ENCODE measurements at regions not wholly inside any gene's neighbourhood (a gene's known extent, or its start where the extent isn't known, plus 50 kb on each side); places are given as distances from the start of the nearest gene placed in this dataset.

DNA sequence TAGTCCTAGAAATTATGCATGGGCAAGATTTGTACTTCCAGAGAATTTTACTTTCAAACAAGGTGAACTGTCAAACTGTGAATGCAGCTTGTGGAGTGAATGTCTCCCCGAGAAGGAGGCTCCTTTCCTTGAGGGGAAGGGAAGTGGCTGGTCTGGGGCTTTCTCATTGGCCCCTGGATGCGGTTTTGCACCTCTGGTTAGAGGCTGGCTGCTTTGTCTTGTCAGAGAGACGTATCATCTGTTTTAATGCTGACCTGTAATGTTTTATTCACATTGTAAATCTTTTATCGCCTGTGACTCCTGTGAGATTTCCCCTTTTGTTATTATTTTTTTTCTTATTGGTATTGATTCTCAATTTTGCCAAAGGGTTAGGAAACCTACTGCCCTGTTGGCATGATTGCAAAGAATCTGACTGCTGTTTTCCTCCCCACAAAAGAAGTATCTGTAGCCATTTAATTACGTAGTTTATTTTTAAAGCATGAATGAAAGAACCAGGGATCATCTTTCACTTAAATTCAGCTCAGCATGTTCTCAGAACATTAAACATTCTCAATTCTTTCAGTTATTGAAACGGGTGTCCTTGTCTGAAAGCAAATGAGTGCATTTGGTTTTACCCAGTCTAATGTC, 238.3 kb upstream of the NFE2L3 start:
- no peak for DNase-seq (ENCODE audit: low spot score)
- TF ChIP-seq, protein P1, sequence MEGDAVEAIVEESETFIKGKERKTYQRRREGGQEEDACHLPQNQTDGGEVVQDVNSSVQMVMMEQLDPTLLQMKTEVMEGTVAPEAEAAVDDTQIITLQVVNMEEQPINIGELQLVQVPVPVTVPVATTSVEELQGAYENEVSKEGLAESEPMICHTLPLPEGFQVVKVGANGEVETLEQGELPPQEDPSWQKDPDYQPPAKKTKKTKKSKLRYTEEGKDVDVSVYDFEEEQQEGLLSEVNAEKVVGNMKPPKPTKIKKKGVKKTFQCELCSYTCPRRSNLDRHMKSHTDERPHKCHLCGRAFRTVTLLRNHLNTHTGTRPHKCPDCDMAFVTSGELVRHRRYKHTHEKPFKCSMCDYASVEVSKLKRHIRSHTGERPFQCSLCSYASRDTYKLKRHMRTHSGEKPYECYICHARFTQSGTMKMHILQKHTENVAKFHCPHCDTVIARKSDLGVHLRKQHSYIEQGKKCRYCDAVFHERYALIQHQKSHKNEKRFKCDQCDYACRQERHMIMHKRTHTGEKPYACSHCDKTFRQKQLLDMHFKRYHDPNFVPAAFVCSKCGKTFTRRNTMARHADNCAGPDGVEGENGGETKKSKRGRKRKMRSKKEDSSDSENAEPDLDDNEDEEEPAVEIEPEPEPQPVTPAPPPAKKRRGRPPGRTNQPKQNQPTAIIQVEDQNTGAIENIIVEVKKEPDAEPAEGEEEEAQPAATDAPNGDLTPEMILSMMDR (IDR thresholded peaks at IDR 0.05; ENCODE audit: borderline replicate concordance, control extremely low read depth, extremely low read depth, insufficient read depth, missing control alignments): no peak
- in situ Hi-C loops (cut with MboI; ENCODE audit: low sequenced_read_pairs, unreplicated experiment): no loop called here

DNA sequence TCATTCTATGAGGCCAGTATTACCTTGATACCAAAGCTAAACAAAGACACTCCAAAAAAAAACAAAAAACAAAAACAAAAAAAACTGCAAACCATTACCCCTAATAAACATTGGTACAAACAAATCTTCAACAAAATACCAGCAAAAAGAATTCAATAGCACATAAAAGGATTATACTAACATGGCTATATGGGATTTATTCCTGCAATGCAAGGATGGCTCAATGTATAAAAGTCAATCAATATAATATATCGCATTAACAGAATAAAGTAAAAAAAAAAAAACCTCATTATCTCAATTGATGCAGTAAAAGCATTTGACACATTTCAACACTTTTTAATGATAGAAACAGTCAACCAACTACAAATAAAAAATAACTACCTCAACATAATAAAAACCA, 233.3 kb upstream of the NFE2L3 start:
- in situ Hi-C loops (cut with MboI; ENCODE audit: low sequenced_read_pairs, unreplicated experiment): no loop called here
- TF ChIP-seq, protein P1 (IDR thresholded peaks at IDR 0.05; ENCODE audit: borderline replicate concordance, control extremely low read depth, extremely low read depth, insufficient read depth, missing control alignments): no peak
- no peak for DNase-seq (ENCODE audit: low spot score)

DNA sequence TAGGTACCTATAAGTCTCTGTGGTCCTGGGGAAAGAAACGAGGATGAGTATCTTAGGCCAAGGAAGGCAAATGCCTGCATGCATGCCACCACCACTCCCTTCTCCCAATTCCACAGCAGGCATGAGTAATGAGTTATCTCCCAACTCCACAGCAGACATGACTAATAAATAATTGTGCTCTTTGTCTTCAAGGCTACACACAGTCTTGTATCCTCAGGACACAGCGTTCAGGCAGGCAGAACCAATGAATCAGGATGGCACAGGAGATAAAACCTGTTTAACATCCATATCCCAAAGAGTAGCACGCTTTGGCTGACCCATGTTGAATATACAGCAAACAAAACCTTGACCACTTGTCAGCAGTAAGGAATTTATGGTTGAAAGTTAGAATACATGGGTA, 229.7 kb upstream of the NFE2L3 start:
- in situ Hi-C loops (cut with MboI; ENCODE audit: low sequenced_read_pairs, unreplicated experiment): no loop called here

DNA sequence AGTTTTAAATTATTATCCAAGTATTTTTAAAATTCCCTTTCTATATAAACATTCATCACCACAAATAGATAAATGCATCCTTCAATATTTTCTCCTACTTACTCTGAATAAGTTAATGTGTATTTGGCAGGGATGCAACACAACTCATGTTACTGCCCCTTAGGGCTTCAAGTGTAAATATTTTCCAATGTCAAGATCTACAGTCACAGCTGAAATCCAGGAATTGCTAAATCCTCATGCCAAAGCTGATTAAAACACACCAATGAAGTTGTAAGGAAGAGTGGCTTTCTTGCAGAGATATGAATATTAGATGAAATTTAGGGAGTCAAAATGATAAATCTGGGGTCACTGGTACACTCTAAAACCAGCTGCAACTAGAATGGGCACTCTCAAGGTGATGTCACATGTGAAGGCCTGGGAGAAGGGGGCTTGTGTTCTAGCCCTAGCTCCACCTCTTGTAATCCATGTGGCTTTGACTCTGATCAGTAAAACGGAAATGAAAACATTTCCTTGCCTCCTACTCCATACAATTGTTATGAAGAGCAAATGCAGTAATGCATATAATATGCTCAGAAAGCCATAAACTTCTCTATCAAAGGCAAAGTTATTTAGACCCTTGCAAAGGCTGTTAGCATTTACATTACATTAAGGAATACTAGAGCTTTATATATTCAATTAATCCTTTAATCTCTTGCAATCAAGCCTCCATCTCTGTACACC, 228.1 kb upstream of the NFE2L3 start:
- in situ Hi-C loops (cut with MboI; ENCODE audit: low sequenced_read_pairs, unreplicated experiment): no loop called here
- no peak for DNase-seq (ENCODE audit: low spot score)
- TF ChIP-seq, protein P1 (IDR thresholded peaks at IDR 0.05; ENCODE audit: borderline replicate concordance, control extremely low read depth, extremely low read depth, insufficient read depth, missing control alignments): no peak

More for the DNA sequence above, 229.7 kb upstream of the NFE2L3 start:
- TF ChIP-seq, protein P1 (IDR thresholded peaks at IDR 0.05; ENCODE audit: borderline replicate concordance, control extremely low read depth, extremely low read depth, insufficient read depth, missing control alignments): no peak
- no peak for DNase-seq (ENCODE audit: low spot score)

DNA sequence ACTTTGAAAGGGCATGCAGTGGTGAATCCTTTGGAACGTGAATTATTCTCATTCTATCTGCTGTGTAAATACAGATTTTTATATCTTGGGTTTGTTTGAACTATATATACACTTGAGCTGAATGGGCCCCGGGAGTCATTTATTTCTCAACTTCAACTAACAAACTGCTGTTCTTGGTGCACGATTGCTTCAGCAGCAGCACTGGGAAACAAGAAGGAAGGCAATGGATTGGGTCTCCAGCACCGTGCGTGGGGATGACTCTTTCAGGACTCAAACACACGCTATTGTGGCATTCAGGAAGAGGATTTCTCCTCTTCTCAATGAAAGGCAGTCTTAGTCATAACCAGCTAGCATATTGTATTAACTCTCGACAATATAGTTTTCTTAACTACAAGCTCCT, 226.0 kb upstream of the NFE2L3 start:
- DNase-seq (ENCODE audit: low spot score): no peak
- in situ Hi-C loops (cut with MboI; ENCODE audit: low sequenced_read_pairs, unreplicated experiment): no loop called here
- TF ChIP-seq, protein P1 (IDR thresholded peaks at IDR 0.05; ENCODE audit: borderline replicate concordance, control extremely low read depth, extremely low read depth, insufficient read depth, missing control alignments): no peak

DNA sequence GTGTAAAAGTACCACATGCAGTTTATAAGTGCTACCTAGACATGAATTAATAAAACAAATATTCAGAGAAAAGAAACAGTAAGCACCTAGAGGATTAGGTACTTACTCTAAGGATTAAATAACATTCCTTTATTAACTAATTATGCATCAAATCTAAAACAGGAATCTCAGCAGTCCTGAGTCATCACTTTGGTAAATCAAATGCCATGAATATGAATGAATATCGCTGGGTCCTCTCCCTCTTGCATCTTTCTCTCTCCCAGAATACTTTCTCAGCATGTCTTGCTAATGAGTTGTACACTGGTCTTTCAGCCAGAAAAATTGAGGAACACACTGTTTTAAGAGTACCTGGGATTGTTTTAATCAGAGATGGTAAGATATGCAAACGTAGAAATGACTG, 225.5 kb upstream of the NFE2L3 start:
- in situ Hi-C loops (cut with MboI; ENCODE audit: low sequenced_read_pairs, unreplicated experiment): no loop called here
- no peak for DNase-seq (ENCODE audit: low spot score)
- TF ChIP-seq, protein P1 (IDR thresholded peaks at IDR 0.05; ENCODE audit: borderline replicate concordance, control extremely low read depth, extremely low read depth, insufficient read depth, missing control alignments): no peak
